GM06990 (cell line): ENCODE measurements at regions not wholly inside any gene's neighbourhood (a gene's known extent, or its start where the extent isn't known, plus 50 kb on each side); places are given as distances from the start of the nearest gene placed in this dataset.
A peak's percentile ranks its signal among the peaks of the same experiment; 100 is the strongest.
"Not testable (repeated sequence)": the region's sequence is repeated elsewhere in the genome, so short reads cannot be mapped to it uniquely, and the experiment has no call there.

Source experiments
- DNase-seq: peaks from one replicate; pipeline ENCODE4 v3.0.0-alpha.2; 2011; ENCODE audit not compliant: insufficient read length; ENCODE audit errors: extremely low read depth
- H3K27me3 ChIP-seq: replicated peaks from 2 replicates; pipeline ENCODE4 v1.6.0; 2011; ENCODE audit warnings: low read length; ENCODE audit not compliant: control insufficient read depth, insufficient read depth
- H3K36me3 ChIP-seq: 2 replicates; pipeline ENCODE4 v1.5.1; 2011; ENCODE audit warnings: low read length; ENCODE audit not compliant: control insufficient read depth, insufficient read depth
- H3K4me3 ChIP-seq: replicated peaks from 2 replicates; pipeline ENCODE4 v1.5.1; 2011; ENCODE audit warnings: low read depth, mild to moderate bottlenecking, control low read depth, low read length
- TF ChIP-seq, protein P1 (sequence below): IDR thresholded peaks from 2 replicates; pipeline ENCODE4 v1.5.1; 2011; ENCODE audit warnings: low read length, control low read depth, mild to moderate bottlenecking, inconsistent platforms; ENCODE audit not compliant: insufficient read depth, poor library complexity, severe bottlenecking

DNA sequence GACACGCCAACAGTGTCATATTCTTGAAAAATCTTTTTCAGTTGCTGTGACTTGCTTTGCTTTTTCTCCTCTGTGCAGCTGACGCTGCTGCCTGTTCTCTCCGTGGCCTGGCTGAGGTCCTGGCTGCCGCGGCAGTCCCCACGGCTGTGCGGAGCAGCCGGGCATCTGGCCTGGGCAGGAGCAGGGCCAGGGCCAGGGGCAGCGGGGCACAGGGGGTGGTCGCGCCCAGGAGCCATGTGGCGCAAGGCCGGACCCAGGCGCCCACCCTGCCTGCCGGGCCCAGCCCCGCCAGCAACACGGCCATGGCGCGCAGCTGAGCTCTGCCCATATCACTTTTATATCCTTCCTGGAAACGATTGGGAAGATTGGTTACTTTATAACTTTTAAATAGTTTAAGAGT is 109.4 kb upstream of the ACBD5 start:
- H3K27me3 ChIP-seq, result no peaks in the 10 kb centered on the region
- DNase-seq, result no peak
- TF ChIP-seq, protein P1, sequence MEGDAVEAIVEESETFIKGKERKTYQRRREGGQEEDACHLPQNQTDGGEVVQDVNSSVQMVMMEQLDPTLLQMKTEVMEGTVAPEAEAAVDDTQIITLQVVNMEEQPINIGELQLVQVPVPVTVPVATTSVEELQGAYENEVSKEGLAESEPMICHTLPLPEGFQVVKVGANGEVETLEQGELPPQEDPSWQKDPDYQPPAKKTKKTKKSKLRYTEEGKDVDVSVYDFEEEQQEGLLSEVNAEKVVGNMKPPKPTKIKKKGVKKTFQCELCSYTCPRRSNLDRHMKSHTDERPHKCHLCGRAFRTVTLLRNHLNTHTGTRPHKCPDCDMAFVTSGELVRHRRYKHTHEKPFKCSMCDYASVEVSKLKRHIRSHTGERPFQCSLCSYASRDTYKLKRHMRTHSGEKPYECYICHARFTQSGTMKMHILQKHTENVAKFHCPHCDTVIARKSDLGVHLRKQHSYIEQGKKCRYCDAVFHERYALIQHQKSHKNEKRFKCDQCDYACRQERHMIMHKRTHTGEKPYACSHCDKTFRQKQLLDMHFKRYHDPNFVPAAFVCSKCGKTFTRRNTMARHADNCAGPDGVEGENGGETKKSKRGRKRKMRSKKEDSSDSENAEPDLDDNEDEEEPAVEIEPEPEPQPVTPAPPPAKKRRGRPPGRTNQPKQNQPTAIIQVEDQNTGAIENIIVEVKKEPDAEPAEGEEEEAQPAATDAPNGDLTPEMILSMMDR, result no peak
- H3K36me3 ChIP-seq, result no peaks in the 10 kb centered on the region
- no peak overlapping the region for H3K4me3 ChIP-seq

- H3K4me3 ChIP-seq, DNase-seq, H3K36me3 ChIP-seq, H3K27me3 ChIP-seq: not testable (repeated sequence)
Measured at GRCh38 chr10:27347827-27348207, 107.2 kb upstream of the ACBD5 start.

DNA sequence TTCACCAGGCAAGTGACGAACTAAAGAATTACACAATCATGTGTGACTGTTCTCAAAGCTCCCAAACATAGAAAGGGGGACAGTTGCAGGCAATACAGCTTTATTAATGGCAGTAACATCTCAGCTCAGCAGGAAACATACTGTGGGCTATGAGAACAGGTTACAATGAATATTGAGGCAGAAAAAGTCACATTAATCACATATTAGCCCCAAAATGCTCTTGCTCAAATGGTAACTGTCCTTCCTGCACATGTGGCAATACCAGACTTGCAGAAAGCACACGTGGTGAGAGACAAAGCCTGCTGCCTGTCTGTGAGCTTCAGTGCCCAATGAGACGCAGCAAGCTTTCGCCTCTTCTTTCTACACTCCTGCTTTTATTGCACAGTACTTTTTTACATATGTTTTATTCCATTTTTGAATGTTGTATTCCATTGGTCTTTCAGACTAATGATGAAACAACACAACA is 104.9 kb upstream of the ACBD5 start:
- TF ChIP-seq, protein P1, result no peak
- peak overlapping the region; percentile 25 for H3K4me3 ChIP-seq

GRCh38 chr10:27344568-27345454 is 104.2 kb upstream of the ACBD5 start:
- DNase-seq, result peak; percentile 37
- peak overlapping the region; percentile 25 for H3K4me3 ChIP-seq
- no peaks in the 10 kb centered on the region for H3K36me3 ChIP-seq
- no peaks in the 10 kb centered on the region for H3K27me3 ChIP-seq
- TF ChIP-seq, protein P1, result no peak

More for the DNA sequence above, 104.9 kb upstream of the ACBD5 start:
- DNase-seq, result peak; percentile 29
- Histone ChIP-seq H3K27me3 (no peaks in the 10 kb centered on the region), H3K36me3 (no peaks in the 10 kb centered on the region)

GRCh38 chr10:27341001-27341400 is 100.4 kb upstream of the ACBD5 start:
- TF ChIP-seq, protein P1, result no peak
- H3K4me3 ChIP-seq, result no peak overlapping the region
- DNase-seq, result no peak
- no peaks in the 10 kb centered on the region for H3K27me3 ChIP-seq
- no peaks in the 10 kb centered on the region for H3K36me3 ChIP-seq

GRCh38 chr10:27335246-27335645 is 94.6 kb upstream of the ACBD5 start:
- not testable (repeated sequence) for H3K27me3 ChIP-seq, DNase-seq, H3K4me3 ChIP-seq, H3K36me3 ChIP-seq
